ENCODE measurements at regions not wholly inside any gene's neighbourhood (a gene's known extent, or its start where the extent isn't known, plus 50 kb on each side); places are given as distances from the start of the nearest gene placed in this dataset.

DNA sequence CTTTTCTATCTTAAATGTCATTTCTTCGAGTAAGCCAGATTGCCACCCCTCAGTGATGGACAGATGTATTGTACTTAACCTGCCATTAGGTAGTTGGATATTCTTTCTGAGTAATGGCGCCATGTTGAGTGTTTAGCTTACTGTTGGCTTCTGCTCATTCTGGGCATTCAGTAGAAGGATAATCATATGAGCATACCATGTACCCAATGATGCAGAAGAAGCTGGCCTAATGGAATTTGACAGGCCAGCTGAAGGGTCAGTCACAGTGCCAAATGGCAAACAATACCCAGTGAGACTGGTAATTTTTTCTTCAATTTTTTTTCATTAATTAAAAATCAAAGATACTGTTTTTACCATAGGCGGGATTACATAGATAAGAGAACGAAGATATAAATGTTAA is 1010.8 kb upstream of the EYS start:
- 91% methylated on average over 4 of the region's 4 CpGs; no CpG with 5 or more reads in 1 of the 2 experiments for WGBS, 2 experiments (ENCODE audit: extremely low coverage in 1 of 2, insufficient coverage in 1 of 2, insufficient read length in 1 of 2, insufficient replicate concordance in 2 of 2, low coverage in 1 of 2, low lambda C conversion rate in 2 of 2, missing lambda C conversion rate in 1 of 2)
- Histone ChIP-seq H3K4me2 (ENCODE audit: insufficient read depth in 1 of 2, low read depth in 2 of 2, low read length in 2 of 2) (no peak overlapping the region), H4K8ac (ENCODE audit: extremely low read depth, insufficient read depth, low read length) (no peak overlapping the region), H2BK5ac (ENCODE audit: low read depth, low read length) (no peak overlapping the region), H2BK120ac (replicated peaks; ENCODE audit: low read depth, low read length) (no peak overlapping the region), H3K27me3 (replicated peaks in 1 of 4; ENCODE audit: control insufficient read depth in 3 of 4, extremely low read depth in 1 of 4, insufficient read depth in 3 of 4, low read length in 3 of 4) (no peaks in the 10 kb centered on the region), H3K18ac (ENCODE audit: extremely low read depth, low read length) (no peak overlapping the region), H3K36me3 (ENCODE audit: control insufficient read depth in 2 of 4, insufficient read depth in 4 of 4, low read length in 3 of 4) (no peaks in the 10 kb centered on the region), H2BK20ac (ENCODE audit: low read length) (no peak overlapping the region), H3K4ac (replicated peaks; ENCODE audit: insufficient read length, low read depth, low read length) (no peak overlapping the region), H3K9ac (replicated peaks in 1 of 4; ENCODE audit: extremely low read depth in 1 of 4, low read depth in 3 of 4, low read length in 3 of 4) (no peak overlapping the region), H3K79me1 (ENCODE audit: low read depth, low read length) (no peaks in the 10 kb centered on the region), H3K23me2 (ENCODE audit: low read depth, low read length) (no peaks in the 10 kb centered on the region), H3K79me2 (ENCODE audit: control insufficient read depth in 1 of 2, insufficient read depth in 2 of 2, low read length in 2 of 2) (no peaks in the 10 kb centered on the region), H2BK12ac (ENCODE audit: low read depth, low read length) (no peak overlapping the region), H4K5ac (ENCODE audit: insufficient read length, low read depth, low read length) (no peak overlapping the region), H3K4me3 (ENCODE audit: extremely low read depth in 1 of 4, insufficient read depth in 2 of 4, low read depth in 3 of 4, low read length in 4 of 4) (no peak overlapping the region), H2AFZ (ENCODE audit: low read length) (no peak overlapping the region), H3K4me1 (replicated peaks in 1 of 4; ENCODE audit: control insufficient read depth in 3 of 4, insufficient read depth in 4 of 4, low read length in 3 of 4) (no peaks in the 10 kb centered on the region), H3K9me3 (ENCODE audit: insufficient read depth in 2 of 2, low read depth in 1 of 2, low read length in 1 of 2) (no peaks in the 10 kb centered on the region; a peak in 1 of 4 replicates), H3K56ac (replicated peaks; ENCODE audit: insufficient read length, low read depth, low read length) (no peak overlapping the region), H2BK15ac (ENCODE audit: low read length) (no peak overlapping the region), H3K14ac (ENCODE audit: insufficient read length) (no peak overlapping the region), H3K27ac (ENCODE audit: low read depth, low read length) (no peak overlapping the region), H4K20me1 (replicated peaks in 1 of 2; ENCODE audit: control insufficient read depth in 1 of 2, insufficient read depth in 2 of 2, low read length in 2 of 2) (no peaks in the 10 kb centered on the region), H2AK5ac (ENCODE audit: low read depth, low read length) (no peak overlapping the region), H4K91ac (replicated peaks; ENCODE audit: insufficient read length, low read length) (no peak overlapping the region), H3K23ac (ENCODE audit: insufficient read length) (no peak overlapping the region)
- ChIA-PET POLR2A (ENCODE audit: partially characterized antibody) (no interaction called here), CTCF (ENCODE audit: partially characterized antibody) (no interaction called here)
- no peak for FAIRE-seq
- DNase-seq (ENCODE audit: low read depth in 1 of 2, low spot score in 2 of 2), result no peak
- no peak for TF ChIP-seq EP300 (IDR thresholded peaks at IDR 0.05; ENCODE audit: borderline replicate concordance in 1 of 2, low read depth in 2 of 2, low read length in 2 of 2)
- TF ChIP-seq, protein P1, sequence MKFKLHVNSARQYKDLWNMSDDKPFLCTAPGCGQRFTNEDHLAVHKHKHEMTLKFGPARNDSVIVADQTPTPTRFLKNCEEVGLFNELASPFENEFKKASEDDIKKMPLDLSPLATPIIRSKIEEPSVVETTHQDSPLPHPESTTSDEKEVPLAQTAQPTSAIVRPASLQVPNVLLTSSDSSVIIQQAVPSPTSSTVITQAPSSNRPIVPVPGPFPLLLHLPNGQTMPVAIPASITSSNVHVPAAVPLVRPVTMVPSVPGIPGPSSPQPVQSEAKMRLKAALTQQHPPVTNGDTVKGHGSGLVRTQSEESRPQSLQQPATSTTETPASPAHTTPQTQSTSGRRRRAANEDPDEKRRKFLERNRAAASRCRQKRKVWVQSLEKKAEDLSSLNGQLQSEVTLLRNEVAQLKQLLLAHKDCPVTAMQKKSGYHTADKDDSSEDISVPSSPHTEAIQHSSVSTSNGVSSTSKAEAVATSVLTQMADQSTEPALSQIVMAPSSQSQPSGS (IDR thresholded peaks at IDR 0.05; ENCODE audit: low read length), result no peak
- TF ChIP-seq CBX5 (IDR thresholded peaks at IDR 0.05; ENCODE audit: low read depth, low read length), result no peak
- TF ChIP-seq SRF (IDR thresholded peaks at IDR 0.05; ENCODE audit: low read depth, low read length), result no peak
- no peak for TF ChIP-seq RBBP5 (IDR thresholded peaks at IDR 0.05; ENCODE audit: borderline replicate concordance, low read depth, low read length)
- no peak for TF ChIP-seq SIX5 (IDR thresholded peaks at IDR 0.05; ENCODE audit: low read depth, low read length)
- no peak for TF ChIP-seq CREB1 (IDR thresholded peaks at IDR 0.05)
- TF ChIP-seq HDAC2 (IDR thresholded peaks at IDR 0.05; ENCODE audit: borderline replicate concordance in 1 of 2, low read depth in 2 of 2, low read length in 2 of 2), result no peak
- TF ChIP-seq POLR2A (IDR thresholded peaks at IDR 0.05; ENCODE audit: control extremely low read depth in 1 of 2, low read depth in 2 of 2, low read length in 2 of 2), result no peak

All from H1 (cell line).